T47D (cell line): ENCODE measurements at regions not wholly inside any gene's neighbourhood (a gene's known extent, or its start where the extent isn't known, plus 50 kb on each side); places are given as distances from the start of the nearest gene placed in this dataset.

Source experiments
- DNase-seq, 2 experiments: peaks; one replicate each; pipeline versions ENCODE4 v3.0.0 to v3.0.0-alpha.2; 2011 to 2012; ENCODE audit warnings: low read depth in 1 of 2, low spot score in 1 of 2
- JUND ChIP-seq: IDR thresholded peaks from 2 replicates; pipeline ENCODE4 v1.6.1; 2012; ENCODE audit warnings: low read depth
- in situ Hi-C: cut with HindIII; loops from 2 replicates; pipeline ENCODE4 v1.10.0; 2016; ENCODE audit warnings: low sequenced_read_pairs, low pct_unique_long_range_greater_than_20kb

DNA sequence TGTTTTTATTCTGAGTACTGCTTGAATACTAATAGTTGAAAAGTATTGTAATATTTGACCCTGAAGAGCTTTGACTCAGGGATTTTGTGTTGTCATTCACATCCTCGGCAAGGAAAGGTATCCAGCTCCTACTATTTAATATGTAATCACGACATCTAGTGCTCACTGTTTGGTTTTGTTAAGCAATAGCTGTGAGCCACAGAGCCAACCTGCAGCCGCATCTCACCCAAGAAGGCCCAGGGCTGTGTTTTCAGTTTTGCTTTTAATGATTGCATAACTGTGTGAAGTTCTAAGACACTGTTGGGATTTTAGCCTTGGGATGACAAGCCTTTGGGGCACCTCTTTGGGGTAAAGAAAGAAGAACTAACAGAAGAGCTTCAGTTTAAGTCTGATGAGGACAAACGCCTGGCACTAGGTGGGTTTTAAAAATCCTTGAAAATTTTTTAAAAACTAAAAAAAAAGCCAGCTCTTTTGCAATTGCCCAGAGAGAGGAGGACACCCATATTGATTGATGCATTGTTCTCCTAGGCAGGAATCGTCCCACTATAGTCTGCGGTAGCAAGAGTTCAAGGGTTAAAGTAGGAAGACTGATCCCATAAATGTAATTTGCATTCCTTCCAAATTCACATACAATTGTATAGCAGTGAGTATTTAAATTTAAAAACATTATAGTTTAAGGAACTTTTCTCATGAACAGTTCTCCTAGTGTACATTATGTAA lies 157.8 kb downstream of the RELL1 start:
- peak; percentile 51; the same call in 1 of the 2 replicates for TF ChIP-seq JUND
- DNase-seq, result peak; percentile 24 to 93
- in situ Hi-C loops, result no loop called here

DNA sequence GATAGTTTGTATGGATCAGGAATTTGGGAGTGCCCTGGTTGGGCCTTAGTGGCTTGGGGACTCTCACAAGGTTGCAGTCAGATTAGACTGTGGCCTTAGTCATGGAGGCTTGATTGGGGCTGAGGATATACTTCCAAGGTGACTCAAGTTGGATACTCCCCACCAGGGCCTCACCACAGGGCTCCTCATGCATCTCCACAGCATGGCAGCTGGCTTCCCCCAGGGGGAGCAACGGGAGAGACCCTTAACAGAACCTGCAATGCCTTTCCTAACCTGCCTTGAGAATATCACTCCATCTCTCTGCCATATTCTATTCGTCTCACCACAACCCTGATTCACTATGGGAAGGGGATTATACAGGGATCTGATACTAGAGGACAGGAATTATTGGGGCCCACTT lies 161.9 kb downstream of the RELL1 start:
- DNase-seq, result no peak
- in situ Hi-C loops, result no loop called here
- no peak for TF ChIP-seq JUND

DNA sequence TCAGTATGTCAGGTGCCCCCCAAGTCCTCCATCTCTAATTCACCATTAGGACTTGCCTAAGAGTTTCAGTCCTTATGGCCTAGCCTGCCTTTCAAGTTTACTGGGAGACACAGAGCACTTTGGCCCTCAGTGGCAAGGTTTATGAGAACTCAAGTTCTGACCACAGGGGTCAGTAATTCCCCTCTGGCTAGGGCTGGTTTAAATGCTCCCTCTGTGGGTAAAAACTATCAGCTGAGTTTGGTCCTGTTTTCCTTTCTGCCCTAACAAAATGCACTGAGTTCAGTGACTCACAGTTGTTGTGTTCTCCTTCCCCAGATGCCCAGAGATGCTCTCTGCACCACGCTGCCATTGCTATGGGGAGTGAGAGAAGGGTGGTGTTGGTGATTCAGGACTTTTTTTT lies 163.2 kb downstream of the RELL1 start:
- peak in 1 of 2 experiments; percentile 77 for DNase-seq
- in situ Hi-C loops, result no loop called here
- TF ChIP-seq JUND, result no peak

DNA sequence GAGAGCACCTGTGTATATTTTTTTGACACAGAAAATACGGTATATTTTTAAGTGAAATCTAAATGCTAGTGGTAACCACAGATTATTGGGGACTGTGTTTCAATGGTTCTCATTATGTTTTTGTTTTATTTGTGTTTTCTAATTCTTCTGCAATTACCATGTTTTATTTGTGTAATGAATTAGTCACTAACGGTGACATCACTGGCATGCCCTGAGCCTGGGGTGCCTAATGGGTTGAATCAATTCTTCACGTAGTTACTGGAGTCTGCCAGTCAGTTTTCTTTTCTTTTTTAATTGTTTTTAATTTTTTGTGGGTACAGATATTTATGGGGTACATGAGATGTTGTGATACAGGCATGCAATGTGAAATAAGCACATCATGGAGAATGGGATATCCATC lies 168.8 kb downstream of the RELL1 start:
- in situ Hi-C loops, result no loop called here
- no peak for TF ChIP-seq JUND
- no peak for DNase-seq

DNA sequence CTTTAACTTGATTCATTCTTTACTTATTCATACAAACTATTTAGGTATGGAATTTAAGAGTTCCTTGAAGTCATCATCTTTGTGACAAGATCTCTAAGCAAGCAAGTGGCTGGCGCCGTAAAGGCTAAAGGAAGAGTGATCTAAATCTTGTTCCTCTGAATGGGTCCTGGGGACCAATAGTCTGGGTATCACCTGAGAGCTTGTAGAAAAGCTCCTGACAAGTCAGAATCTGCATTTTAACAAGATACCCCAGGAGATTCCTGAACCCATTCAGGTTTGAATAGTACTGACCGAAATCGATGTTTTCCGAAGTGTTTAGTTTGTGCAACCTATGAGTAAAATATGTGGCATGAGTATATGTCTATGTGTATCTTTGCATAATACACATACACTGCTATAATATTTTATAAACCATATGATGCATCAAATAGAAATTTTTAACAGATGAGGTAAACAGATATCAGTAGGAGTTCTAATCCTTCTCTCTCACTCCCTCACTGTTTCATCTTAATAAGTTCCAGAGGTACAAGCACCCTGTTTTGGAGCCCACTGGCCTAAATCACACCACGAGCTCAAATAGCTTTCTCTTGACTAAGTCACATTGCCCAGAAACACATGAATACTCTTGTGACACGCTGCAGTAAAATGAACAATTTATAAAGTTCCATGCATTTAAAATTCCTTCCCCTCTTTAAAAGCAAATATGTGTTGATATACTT lies 170.0 kb downstream of the RELL1 start:
- no peak for TF ChIP-seq JUND
- in situ Hi-C loops, result no loop called here
- no peak for DNase-seq

DNA sequence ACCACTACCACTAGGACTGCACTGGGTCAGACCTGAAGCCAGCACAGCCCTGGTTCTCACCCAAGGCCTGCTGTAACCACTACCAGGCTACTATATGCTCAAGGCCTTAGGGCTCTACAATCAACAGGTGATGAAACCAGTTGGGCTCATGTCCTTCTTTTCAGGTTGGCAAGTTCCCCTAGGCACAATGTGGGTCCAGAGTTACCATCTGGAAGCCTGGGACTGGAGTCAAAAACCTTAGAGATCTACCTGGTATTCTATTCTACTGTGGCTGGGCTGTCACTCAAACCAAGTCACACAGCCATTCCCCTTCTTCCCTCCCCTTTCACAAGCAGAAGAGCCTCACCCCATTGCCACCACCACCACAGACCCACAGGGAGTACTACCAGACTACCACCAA lies 175.6 kb downstream of the RELL1 start:
- no peak for TF ChIP-seq JUND
- no peak for DNase-seq
- in situ Hi-C loops, result no loop called here

DNA sequence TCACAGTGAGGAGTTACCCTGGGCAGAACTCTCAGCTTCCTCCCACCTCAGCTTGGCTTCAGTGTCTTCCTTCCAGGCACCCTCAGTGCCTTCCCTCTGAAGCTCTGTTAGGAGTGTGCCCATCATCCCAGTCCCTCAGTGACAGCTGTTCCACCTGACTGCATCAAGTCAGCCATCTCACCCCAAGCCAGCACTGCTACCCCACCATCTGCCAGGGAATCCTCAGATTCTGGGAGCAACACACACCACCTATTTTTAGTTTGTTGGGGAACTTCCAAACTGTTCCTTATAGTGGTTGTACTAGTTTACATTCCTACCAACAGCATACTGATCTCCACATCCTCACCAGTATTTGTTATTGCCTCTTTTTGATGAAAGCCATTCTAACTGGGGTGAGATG lies 182.9 kb downstream of the RELL1 start:
- DNase-seq, result no peak
- no peak for TF ChIP-seq JUND
- in situ Hi-C loops, result no loop called here

DNA sequence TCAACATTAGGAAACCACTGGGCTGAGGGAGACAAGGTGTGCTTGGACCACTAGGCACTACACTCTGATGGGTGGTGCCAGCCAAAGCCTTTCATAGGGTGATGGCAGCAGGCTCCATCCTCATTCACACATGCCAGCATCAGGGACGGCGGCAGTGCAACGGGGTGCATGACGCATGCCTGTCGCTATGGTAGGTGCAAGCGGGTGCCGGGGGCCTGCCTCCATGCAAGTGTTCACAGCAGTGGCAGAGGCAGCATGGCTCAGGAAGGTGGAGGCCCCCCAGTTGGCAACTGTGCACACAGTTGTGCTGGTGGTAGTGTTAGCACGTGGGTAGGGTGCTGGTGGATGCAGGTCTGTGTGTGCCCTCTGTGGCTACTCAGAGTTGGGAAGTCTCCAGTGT lies 184.1 kb downstream of the RELL1 start:
- TF ChIP-seq JUND, result no peak
- no peak for DNase-seq
- in situ Hi-C loops, result no loop called here
